Karpas-422 (cell line): ENCODE measurements at regions not wholly inside any gene's neighbourhood (a gene's known extent, or its start where the extent isn't known, plus 50 kb on each side); places are given as distances from the start of the nearest gene placed in this dataset.

Experiments
- DNase-seq: peaks from one replicate; pipeline ENCODE4 v3.0.0-alpha.2; 2015
- H2AFZ ChIP-seq: fragments of 200-600 bp; sonication (generic); 2 replicates; pipeline ENCODE4 v1.6.1; 2014; ENCODE audit warnings: antibody characterized with exemption, low read length, mixed read lengths
- H3K27ac ChIP-seq: fragments of 200-600 bp; sonication (generic); 2 replicates; pipeline ENCODE4 v1.5.1; 2014; ENCODE audit warnings: mild to moderate bottlenecking, low read length, moderate library complexity
- H3K27me3 ChIP-seq: fragments of 200-600 bp; sonication (generic); 2 replicates; pipeline ENCODE4 v1.6.1; 2014; ENCODE audit warnings: low read length, mixed read lengths
- H3K36me3 ChIP-seq: fragments of 200-600 bp; sonication (generic); 2 replicates; pipeline ENCODE4 v1.6.1; 2014; ENCODE audit warnings: low read length, mixed read lengths; ENCODE audit not compliant: insufficient read depth
- H3K4me1 ChIP-seq: fragments of 200-600 bp; sonication (generic); 2 replicates; pipeline ENCODE4 v1.6.1; 2014; ENCODE audit warnings: mild to moderate bottlenecking, low read length, mixed read lengths
- H3K4me2 ChIP-seq: fragments of 200-600 bp; sonication (generic); 2 replicates; pipeline ENCODE4 v1.6.1; 2014; ENCODE audit warnings: low read length, low read depth, mild to moderate bottlenecking; ENCODE audit not compliant: poor library complexity, severe bottlenecking
- H3K4me3 ChIP-seq: fragments of 200-600 bp; sonication (generic); 2 replicates; pipeline ENCODE4 v1.5.1; 2014; ENCODE audit warnings: mild to moderate bottlenecking, antibody characterized with exemption, low read length, mixed read lengths
- H3K79me2 ChIP-seq: fragments of 200-600 bp; sonication (generic); 2 replicates; pipeline ENCODE4 v1.6.1; 2014; ENCODE audit warnings: mild to moderate bottlenecking, low read length, mixed read lengths
- H3K9ac ChIP-seq: fragments of 200-600 bp; sonication (generic); 2 replicates; pipeline ENCODE4 v1.6.0; 2014; ENCODE audit warnings: low read length
- H3K9me2 ChIP-seq: fragments of 200-600 bp; sonication (generic), shearing (Covaris generic); replicated peaks from 2 replicates; pipeline ENCODE4 v1.6.0; 2014; ENCODE audit warnings: mild to moderate bottlenecking, low read length, moderate library complexity; ENCODE audit not compliant: insufficient read depth
- H3K9me3 ChIP-seq: fragments of 300-700, 200-600 bp; sonication (generic); 2 replicates; pipeline ENCODE4 v1.6.1; 2014; ENCODE audit warnings: low read length, mixed read lengths
- H4K20me1 ChIP-seq: fragments of 200-600 bp; sonication (generic); 2 replicates; pipeline ENCODE4 v1.6.1; 2014; ENCODE audit warnings: mild to moderate bottlenecking, antibody characterized with exemption, low read length, low read depth; ENCODE audit not compliant: insufficient read depth

DNA sequence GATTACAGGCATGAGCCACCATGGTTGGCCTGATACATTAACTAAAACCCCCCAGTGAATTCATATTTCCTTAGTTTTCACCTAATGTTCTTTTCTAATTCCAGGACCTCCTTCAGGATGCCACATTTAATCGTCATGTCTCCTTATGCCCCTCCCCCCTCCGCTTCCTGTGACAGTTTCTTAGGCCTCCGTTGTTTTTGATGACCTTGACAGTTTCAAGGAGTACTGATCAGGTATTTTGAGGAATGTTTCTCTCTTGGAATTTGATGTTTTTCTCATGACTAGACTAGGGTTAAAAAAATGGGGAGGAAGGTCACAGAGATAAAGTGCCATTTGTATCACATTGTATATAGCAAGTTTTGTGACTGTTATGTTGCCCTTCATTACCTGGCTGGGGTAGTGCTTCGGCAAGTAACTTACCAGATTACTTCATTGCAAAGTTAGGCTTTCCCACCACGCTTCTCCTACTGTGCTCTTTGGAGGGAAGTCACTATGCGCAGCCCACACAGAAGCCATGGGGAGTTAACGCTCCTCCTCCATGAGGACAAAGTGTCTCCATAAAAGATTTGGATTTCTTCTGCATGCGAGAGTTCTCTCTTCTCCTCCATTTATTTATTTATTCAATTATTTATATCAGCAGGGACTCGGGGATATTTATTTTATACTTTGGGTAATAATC lies 99.5 kb downstream of the NCR2 start:
- Histone ChIP-seq H3K9me3 (no peaks in the 10 kb centered on the region), H3K4me2 (no peak overlapping the region), H3K9me2 (no peaks in the 10 kb centered on the region), H4K20me1 (no peaks in the 10 kb centered on the region), H2AFZ (no peak overlapping the region), H3K27ac (no peak overlapping the region), H3K4me3 (no peak overlapping the region), H3K4me1 (no peaks in the 10 kb centered on the region), H3K79me2 (no peaks in the 10 kb centered on the region), H3K27me3 (no peaks in the 10 kb centered on the region), H3K36me3 (no peaks in the 10 kb centered on the region), H3K9ac (no peak overlapping the region)
- no peak for DNase-seq

GRCh38 chr6:41437604-41438003 lies 102.2 kb downstream of the NCR2 start:
- H3K79me2 ChIP-seq = no peaks in the 10 kb centered on the region
- H3K27me3 ChIP-seq = no peaks in the 10 kb centered on the region
- H3K9me2 ChIP-seq = no peaks in the 10 kb centered on the region
- H4K20me1 ChIP-seq = no peaks in the 10 kb centered on the region
- no peak overlapping the region for H3K27ac ChIP-seq
- no peaks in the 10 kb centered on the region for H3K36me3 ChIP-seq
- no peak overlapping the region for H3K4me2 ChIP-seq
- no peaks in the 10 kb centered on the region for H3K9me3 ChIP-seq
- DNase-seq = no peak
- H3K9ac ChIP-seq = no peak overlapping the region
- H3K4me3 ChIP-seq = no peak overlapping the region
- no peaks in the 10 kb centered on the region for H3K4me1 ChIP-seq
- H2AFZ ChIP-seq = no peak overlapping the region

DNA sequence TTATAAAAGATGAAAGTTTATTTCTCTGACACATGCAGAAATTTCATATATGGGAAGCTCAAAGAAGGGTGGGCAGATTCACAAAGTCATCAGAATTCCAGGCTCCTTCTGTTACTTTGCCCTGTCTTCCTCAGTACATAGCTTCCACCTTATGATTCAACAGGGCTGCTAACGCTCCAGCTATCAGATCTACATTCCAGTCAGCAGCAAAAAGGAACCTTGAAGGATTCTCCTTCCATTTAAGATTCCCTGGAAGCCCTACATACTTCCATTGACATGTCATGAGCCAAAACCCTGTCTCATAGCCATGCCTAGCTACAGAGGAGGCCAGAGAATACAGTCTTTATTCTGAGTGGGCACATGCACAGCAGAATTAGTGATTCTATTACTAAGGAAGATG lies 103.3 kb downstream of the NCR2 start:
- H3K36me3 ChIP-seq = no peaks in the 10 kb centered on the region
- no peak overlapping the region for H3K27ac ChIP-seq
- no peak overlapping the region for H2AFZ ChIP-seq
- no peak for DNase-seq
- no peaks in the 10 kb centered on the region for H3K9me2 ChIP-seq
- no peaks in the 10 kb centered on the region for H3K4me1 ChIP-seq
- H3K27me3 ChIP-seq = no peaks in the 10 kb centered on the region
- no peaks in the 10 kb centered on the region for H3K79me2 ChIP-seq
- no peak overlapping the region for H3K9ac ChIP-seq
- H3K4me3 ChIP-seq = no peak overlapping the region
- no peaks in the 10 kb centered on the region for H4K20me1 ChIP-seq
- no peak overlapping the region for H3K4me2 ChIP-seq
- no peaks in the 10 kb centered on the region for H3K9me3 ChIP-seq

GRCh38 chr6:41439524-41440418 lies 104.4 kb downstream of the NCR2 start:
- H4K20me1 ChIP-seq = no peaks in the 10 kb centered on the region

DNA sequence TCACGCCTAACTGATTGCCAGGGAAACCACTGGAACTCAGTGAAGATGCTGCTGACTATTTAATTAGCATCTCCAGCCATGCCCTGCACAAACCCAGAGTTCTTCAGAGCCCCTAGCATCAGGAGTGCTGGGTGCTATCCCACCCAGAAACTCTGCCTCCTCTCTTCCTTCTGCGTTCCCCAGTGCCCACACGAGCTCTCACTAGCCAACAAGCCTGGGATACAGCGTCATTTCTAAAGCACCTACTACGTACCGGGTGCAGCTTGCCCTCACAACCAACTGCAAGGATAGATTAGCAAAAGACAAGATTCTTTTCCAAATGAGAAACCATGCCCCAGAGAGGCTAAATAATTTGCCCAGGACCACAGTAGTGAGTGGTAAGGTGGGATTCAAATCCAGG lies 105.2 kb upstream of the FOXP4 start:
- no peaks in the 10 kb centered on the region for H3K79me2 ChIP-seq
- no peaks in the 10 kb centered on the region for H3K4me1 ChIP-seq
- H3K27me3 ChIP-seq = no peaks in the 10 kb centered on the region
- no peaks in the 10 kb centered on the region for H3K36me3 ChIP-seq
- no peaks in the 10 kb centered on the region for H3K9me3 ChIP-seq
- no peak overlapping the region for H2AFZ ChIP-seq
- H4K20me1 ChIP-seq = no peaks in the 10 kb centered on the region
- no peaks in the 10 kb centered on the region for H3K9me2 ChIP-seq
- no peak overlapping the region for H3K4me3 ChIP-seq
- H3K4me2 ChIP-seq = no peak overlapping the region
- no peak overlapping the region for H3K9ac ChIP-seq
- no peak for DNase-seq
- H3K27ac ChIP-seq = no peak overlapping the region

More at GRCh38 chr6:41439524-41440418, 104.4 kb downstream of the NCR2 start:
- Histone ChIP-seq H3K4me1 (no peaks in the 10 kb centered on the region), H3K9me2 (no peaks in the 10 kb centered on the region), H3K79me2 (no peaks in the 10 kb centered on the region), H3K36me3 (no peaks in the 10 kb centered on the region), H3K4me3 (no peak overlapping the region), H3K4me2 (no peak overlapping the region), H3K27ac (no peak overlapping the region), H3K27me3 (no peaks in the 10 kb centered on the region), H2AFZ (no peak overlapping the region), H3K9me3 (no peaks in the 10 kb centered on the region), H3K9ac (no peak overlapping the region)
- DNase-seq = no peak

DNA sequence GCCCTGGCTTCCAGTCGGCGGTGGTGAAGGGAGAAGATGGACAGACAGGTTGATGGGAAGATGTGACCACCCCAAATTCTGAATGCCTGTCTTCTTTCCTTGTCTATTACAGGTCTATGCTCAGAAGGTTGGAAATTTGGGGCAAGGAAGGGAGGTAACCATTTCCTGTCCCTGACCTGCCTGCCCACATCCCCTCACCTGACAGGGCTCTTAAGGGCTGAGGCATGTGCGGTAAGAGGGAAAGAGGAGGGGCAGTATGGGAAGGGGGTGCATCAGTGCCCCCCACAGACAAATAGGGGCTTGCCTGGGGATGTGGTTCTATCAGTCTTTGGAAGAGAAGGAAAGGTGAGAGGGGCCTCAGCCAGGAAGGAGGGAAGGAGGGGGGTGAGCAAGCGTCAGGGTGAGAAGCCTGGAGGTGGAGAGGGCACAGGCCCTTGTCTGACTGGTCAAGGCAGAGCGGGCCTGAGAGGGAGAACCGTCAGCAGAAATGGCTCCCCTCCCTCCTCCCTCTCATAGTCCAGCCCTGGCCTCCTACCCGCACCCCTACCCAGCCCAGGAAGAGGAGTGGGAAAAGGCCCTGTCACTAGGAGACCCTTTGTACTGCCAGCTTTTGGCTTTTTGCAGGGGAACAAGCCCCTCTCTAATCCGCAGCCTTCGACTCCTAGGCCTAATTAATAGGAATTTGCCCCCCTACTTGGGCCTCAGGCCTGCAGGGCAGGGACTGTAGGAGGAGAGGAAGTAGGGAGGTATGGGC lies 104.4 kb upstream of the FOXP4 start:
- Histone ChIP-seq H3K27me3 (no peaks in the 10 kb centered on the region), H2AFZ (no peak overlapping the region), H3K4me3 (no peak overlapping the region), H4K20me1 (no peaks in the 10 kb centered on the region), H3K9ac (no peak overlapping the region), H3K4me1 (no peaks in the 10 kb centered on the region), H3K79me2 (no peaks in the 10 kb centered on the region), H3K27ac (no peak overlapping the region), H3K9me3 (no peaks in the 10 kb centered on the region), H3K9me2 (no peaks in the 10 kb centered on the region), H3K4me2 (no peak overlapping the region), H3K36me3 (no peaks in the 10 kb centered on the region)
- DNase-seq = no peak

GRCh38 chr6:41442352-41442672 lies 103.9 kb upstream of the FOXP4 start:
- Histone ChIP-seq H3K27ac (no peak overlapping the region), H3K79me2 (no peaks in the 10 kb centered on the region), H3K9me2 (no peaks in the 10 kb centered on the region), H3K4me3 (no peak overlapping the region), H3K9ac (no peak overlapping the region), H2AFZ (no peak overlapping the region), H3K36me3 (no peaks in the 10 kb centered on the region), H3K4me2 (no peak overlapping the region), H3K4me1 (no peaks in the 10 kb centered on the region), H3K27me3 (no peaks in the 10 kb centered on the region), H3K9me3 (no peaks in the 10 kb centered on the region), H4K20me1 (no peaks in the 10 kb centered on the region)
- no peak for DNase-seq

GRCh38 chr6:41442800-41443501 lies 103.2 kb upstream of the FOXP4 start:
- no peak overlapping the region for H3K4me2 ChIP-seq
- no peak for DNase-seq
- no peaks in the 10 kb centered on the region for H3K9me3 ChIP-seq
- H3K27ac ChIP-seq = no peak overlapping the region
- H4K20me1 ChIP-seq = no peaks in the 10 kb centered on the region
- no peak overlapping the region for H2AFZ ChIP-seq
- H3K9ac ChIP-seq = no peak overlapping the region
- no peaks in the 10 kb centered on the region for H3K4me1 ChIP-seq
- H3K9me2 ChIP-seq = no peaks in the 10 kb centered on the region
- H3K27me3 ChIP-seq = no peaks in the 10 kb centered on the region
- no peaks in the 10 kb centered on the region for H3K36me3 ChIP-seq
- H3K79me2 ChIP-seq = no peaks in the 10 kb centered on the region
- no peak overlapping the region for H3K4me3 ChIP-seq
